Stimulated activated CD4-positive, alpha-beta T cell treated with anti-CD3 and anti-CD28 coated beads, Interleukin-4, amount 100 ng/mL, for 24 hours (primary cell): ENCODE measurements at regions not wholly inside any gene's neighbourhood (a gene's known extent, or its start where the extent isn't known, plus 50 kb on each side); places are given as distances from the start of the nearest gene placed in this dataset.

Experiments used
- DNase-seq: peaks from one replicate; pipeline ENCODE4 v3.0.0-alpha.2; 2020

DNA sequence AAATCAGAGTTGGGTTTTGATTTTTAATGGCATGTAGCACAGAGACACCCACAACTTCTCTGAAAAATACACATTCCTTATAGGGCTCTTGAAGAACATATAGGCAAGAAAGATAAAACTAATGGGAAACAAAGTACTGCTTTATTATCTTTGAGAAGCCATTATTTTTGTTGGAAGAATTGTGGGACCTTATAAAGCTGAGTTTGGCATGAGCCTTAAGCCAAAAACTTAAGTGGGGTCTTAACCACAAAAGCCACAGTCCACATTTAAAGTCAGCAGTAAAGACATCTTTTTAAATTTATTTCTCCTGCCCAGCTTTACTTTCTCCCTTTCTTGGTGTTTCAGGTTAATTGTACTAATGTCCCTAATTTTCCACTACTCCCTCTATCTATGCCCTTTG is 1297.3 kb downstream of the C4orf33 start:
- no peak for DNase-seq

DNA sequence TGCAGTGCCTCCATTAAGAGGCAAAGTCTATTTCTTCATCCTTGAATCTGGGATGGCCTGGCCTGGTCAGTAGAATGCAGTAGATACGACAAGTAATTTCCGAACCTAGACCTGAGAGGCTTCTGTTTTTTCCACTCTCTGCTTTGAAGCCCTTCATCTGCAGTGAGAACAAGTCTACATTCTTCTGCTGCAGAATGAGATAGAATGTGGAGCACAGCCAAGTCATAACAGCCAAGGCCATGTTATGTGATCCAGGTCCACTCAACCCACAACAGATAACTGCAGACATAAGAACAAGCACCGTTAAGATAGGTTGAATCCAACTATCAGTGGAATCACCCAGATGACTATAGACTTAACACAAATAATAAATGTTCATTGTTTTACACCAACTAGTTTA is 1297.7 kb downstream of the C4orf33 start:
- DNase-seq, result no peak

DNA sequence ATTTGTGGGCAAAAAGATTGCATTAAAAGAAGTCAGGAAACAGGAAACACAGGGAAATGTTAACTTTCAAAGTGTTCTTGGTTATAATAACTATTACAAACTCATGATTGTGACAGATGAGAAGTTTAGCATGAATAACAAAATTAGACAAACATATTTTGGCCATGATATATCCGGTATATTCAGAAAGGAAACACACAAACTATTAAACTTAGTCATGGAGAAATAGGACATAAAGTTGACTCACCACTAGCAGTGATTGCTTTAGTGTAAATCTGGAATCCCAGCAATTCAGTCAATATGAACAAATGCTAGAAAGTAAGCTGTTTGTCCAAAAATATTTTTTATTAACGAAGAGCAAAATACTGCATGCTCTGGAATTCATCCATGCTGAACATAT is 1299.9 kb downstream of the C4orf33 start:
- no peak for DNase-seq

DNA sequence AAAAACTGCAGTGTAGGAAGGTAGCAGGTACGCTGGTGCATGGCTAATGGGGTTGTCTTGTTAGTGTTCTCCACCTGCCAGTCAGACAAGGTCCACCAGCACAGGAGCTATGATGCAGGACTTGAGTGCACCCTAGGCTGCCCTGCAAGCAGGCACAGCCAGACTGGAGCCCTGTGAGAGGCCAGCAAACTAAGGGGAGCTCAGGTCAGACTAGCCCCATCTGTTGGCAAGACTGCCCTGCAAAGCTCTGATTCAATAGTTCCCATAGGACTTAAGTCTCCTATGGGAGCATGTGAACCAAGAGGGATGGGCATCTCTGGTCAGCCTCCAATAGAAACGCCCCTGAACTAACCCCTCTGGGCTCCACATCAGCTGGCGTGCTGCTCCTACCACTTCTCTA is 1307.3 kb downstream of the C4orf33 start:
- DNase-seq, result no peak

DNA sequence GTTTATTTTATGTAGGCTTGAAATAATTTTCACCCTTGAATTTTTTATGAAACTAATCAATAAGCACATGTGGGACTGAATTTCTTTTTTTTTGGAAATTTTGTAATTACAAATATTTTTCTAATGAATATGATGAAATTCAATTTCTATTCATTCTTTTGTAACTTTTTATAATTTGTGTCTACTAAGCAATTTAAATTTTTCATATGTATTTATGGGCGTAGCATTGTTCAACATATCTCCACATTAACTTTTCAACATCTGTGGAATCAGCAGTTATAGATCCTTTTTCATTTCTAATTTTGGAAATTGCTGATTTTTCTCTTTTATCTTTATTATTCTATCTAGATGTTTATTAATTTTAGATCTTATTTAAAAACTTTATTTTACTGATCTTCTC is 1320.3 kb downstream of the C4orf33 start:
- DNase-seq, result no peak

DNA sequence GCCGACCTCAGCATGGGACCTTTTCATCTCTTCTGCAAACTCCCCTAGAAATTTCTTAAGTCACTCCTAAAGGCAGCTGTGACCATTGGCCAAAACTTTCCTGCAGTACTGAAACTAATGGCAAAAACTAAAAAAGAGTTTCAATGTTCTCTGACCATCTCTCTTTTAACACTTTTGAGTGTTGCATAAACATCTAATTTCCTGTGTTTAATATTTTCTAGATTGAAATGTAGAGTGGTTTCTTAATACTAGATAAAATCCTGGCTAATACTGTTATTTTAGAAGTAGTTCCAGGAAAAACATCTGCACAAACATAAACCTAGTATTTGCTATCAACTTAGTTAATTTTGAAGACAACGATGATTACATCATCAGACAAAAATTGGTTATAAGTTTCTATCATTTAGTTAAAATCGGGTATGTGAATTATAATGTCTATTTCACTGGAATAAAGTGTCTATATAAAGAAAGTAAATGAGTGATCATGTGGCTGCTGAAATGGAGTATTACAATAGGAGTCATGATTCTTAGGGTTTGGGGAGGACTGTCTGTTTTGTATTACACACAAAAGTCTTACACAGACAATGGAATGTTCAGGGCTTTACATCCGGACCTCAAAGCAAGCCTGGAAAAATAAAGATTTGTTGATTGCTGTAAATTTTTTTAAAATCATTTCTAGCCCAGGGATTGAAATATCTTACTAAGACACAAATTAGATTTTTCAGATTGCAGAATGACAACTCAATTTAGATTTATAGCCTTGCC is 1323.4 kb downstream of the C4orf33 start:
- no peak for DNase-seq

DNA sequence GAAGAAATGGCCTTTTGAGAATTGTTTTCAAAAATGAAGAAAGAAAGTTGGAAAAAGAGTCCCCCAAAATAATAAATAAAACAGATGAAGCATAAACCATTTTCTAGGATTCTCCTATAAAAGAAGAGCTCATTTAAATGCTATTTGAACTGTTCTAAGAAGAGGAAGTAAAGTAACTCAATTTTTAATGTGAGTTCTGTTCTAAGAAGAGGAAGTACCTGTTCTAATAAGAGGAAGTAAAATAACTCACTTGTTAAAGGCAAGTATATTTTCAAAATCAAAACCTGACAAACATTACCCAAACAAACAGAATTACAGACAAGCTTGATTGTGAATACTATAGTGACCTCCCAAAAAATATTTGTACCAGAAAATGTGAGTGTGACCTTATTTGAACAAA is 1326.3 kb downstream of the C4orf33 start:
- no peak for DNase-seq

DNA sequence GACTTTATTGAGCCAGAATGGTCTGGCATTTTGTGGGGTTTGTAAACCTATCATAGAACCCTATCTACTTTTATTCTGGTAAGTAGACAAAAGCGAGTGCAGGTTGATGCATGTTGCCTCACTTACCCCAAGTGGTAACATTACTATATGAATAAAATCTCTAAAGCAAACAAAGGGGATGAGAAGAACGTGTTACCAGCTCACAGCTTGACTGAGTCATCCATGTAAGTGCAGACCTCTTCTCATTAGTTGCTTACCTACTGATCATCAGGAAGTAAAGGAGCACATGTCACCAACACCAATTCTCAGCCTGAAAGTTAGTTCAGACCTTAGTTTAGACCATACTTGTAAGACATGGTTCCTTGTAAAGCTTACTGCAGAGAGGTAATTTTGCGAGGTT is 1328.3 kb downstream of the C4orf33 start:
- DNase-seq, result no peak

DNA sequence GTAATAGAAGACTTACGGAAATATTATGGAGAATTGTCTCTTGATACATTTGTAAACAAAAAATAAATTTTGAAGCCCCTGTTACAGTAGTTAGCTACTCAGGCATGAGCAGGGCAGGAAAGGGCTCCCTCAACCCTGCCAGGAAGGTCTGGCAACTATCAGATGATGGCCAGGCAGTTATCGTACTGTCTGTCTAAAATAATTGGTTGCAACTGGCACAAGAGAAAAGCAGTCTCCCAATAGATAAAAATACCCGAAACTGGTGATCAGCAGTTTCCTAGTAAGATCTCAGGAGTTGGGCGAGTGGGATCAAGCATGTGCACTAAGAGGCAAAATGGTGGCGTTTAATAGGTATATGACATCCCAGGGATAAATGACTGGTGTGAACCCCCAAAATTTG is 1336.3 kb downstream of the C4orf33 start:
- DNase-seq, result no peak

DNA sequence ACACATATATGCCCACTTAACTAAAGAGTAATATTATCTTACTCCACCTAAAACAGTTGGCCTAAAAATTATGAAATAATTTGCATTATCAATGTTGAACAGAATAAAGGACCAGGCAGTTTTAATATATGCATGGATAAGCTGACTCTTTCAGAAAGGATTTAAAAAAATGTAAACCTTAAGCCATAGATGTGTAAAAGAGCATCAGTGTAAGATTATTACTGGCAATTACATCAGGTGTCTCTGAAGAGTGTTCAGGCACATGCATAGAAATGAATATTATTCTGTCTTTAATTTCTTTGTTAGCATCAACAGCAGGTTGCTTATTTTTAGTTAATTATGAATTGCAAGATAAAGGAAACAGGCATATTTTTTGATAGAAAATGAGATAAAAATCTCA is 1353.8 kb downstream of the C4orf33 start:
- no peak for DNase-seq

DNA sequence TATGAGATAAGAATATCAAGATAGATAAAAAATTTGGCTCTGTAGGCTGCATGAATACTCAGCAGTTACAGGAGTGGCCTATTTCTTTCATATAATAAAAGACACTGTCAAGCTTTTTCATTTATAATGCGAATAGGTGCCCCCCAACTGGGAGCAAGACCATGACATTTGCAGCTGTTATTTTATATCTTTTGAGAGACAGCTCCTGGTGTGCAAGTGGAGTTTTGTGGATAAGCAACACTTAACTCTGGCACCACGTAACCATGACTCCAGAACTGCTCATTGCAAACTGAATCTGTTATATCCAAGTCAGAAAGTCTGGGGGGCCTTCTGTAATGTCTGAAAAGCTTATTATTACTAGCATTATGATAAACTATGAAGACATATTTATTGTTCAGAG is 1372.4 kb downstream of the C4orf33 start:
- DNase-seq, result no peak

DNA sequence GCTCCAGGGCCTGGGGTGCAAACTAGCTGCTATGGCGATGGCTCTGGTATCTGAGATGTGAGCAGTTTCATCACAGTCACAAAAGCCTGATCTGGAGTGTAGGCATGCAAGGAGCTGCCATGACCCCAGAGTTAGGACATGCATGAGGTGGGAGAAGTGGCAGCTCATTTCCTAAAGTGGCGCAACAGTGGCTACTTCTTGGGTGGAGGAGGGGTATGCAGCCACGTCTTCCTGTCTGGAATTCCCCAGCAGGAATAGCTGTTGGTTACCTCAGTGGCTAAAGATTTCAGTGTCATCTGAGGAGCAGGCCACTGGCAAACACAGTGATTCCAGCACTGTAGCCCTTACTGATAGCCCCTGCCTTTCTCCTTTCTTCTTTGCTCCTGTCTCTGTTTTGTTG is 1382.5 kb downstream of the C4orf33 start:
- no peak for DNase-seq

DNA sequence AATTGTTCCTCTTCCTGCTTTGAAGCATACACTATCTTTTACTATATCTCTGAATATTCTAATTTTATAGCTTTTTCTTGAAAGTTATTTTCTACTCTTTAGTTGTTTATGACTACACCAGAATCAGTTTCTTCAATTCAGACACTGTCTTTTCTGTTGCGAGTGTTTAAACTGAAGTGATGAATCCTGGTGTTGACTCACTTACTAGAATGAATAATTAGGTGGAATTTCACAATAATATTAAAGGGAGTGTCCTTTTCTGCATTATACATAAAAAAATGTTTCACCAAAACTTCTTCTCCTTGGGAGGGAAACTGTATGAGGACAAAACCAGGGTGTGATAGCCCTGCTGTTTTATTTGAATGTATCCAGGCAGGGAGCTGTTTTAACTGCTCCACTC is 1383.1 kb downstream of the C4orf33 start:
- DNase-seq, result no peak

DNA sequence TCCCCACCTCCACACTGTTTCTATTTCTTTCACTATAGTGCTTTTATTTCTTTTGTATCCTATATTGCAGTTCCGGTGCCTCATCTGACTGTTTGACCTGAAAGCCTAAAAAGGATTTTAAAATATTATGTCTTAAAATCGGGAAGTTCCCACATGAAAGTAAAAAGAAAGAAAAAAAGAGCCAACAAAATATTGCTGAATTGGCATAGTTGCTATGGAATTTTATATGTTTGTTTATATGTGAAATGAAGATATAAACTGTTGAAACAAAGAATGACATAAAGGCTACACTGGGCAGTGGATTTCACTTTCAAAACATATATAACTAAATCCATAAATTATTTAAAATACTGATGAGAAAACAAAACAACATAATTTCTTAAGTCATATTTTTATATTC is 1383.7 kb downstream of the C4orf33 start:
- DNase-seq, result no peak

DNA sequence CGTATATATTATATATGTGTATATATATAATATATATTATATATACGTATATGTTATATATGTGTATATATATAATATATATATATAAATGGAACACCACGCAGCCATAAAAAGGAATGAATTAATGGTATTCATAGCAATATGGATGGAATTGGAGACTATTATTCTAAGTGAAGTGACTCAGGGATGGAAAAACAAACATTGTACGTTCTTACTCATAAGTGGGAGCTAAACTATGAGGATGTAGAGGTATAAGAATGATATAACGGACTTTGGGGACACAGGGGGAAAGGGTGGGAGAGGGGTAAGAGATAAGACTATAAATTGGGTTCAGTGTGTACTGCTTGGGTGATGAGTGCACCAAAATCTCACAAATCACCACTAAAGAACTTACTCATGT is 1388.9 kb downstream of the C4orf33 start:
- no peak for DNase-seq

DNA sequence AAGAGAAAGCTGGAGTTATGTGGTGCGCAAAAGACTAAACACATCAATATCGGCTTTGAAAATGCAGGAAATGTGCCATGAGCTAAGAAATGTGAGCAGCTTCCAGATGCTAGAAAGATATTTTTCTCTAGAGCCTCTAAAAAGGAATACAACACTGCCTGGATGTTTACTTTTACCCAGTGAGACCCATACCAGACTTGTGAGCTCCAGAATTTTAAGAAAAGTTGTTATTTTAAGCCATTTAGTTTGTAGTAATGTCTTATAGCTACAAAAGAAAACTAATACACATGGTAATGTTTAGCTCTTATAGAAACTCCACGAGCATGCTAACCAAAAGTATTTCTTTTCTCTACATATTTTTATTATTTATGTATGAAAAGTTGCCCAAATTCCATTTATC is 1389.4 kb downstream of the C4orf33 start:
- DNase-seq, result no peak

DNA sequence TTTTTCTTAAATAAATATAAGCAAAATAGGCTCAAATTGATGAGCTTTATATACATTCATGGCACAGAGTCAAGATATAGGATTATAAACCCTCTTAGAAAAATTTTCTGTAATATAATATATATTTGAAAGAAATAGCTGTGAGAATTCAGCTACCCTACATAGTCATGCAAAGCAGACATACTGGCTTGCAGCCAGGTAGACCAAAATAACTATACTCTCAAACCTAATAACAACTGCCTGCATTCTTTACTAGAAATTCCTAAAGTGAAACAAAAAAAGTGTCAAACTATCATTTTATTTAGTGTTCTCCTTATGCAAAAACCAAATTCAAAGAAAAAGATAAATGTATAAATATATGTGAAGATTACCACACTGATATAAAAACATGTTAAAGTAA is 1390.2 kb downstream of the C4orf33 start:
- DNase-seq, result no peak

DNA sequence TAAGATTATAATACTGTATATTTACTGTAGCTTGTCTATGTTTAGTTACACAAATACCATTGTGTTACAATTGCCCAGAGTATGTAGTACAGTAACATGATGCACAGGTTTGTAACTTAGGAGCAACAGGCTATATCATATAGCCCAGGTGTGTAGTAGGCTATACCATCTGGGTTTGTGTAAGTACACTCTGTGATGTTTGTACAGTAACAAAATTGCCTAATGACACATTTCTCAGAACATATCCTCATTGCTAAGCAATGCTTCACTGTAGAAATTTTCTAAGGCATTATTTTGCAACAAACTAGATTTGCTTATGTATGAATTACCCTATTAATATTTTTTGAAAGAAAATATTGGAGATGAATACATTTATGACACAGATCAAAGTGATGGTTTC is 1390.9 kb downstream of the C4orf33 start:
- no peak for DNase-seq

DNA sequence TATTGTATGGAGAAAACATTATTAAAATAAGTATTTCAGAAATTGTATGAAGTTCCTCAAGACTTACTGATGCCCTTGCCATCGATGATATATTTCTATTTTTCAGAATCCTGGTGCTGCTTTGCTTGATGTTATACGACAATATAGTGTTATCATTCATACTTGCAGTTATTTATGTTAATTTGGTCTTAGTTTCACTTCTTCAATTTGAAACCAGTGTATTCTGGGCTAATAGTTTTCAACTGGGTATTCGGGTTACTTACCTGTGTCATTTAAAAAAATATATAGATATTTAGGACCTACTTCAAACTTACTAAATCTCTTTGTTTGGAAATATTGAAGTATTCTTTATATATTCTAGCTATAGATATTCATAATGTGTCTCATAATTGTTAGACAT is 1414.7 kb downstream of the C4orf33 start:
- no peak for DNase-seq

DNA sequence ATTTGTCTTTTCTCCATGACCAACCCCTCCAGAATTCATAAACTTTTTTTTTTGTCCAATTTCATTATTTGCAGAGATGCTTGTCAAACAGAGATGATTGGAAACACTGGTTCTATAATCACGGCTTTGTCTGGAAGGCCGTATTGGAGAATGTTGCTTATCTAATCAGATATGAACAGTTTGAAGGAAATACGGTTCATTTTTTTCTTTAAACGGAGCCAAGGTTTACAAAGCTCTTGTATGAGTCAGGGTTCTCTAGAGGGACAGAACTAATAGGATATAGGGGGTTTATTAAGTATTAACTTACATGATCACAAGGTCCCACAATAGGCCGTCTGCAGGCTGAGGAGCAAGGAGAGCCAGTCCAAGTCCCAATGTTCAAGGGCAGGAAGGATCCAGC is 1415.8 kb downstream of the C4orf33 start:
- no peak for DNase-seq

DNA sequence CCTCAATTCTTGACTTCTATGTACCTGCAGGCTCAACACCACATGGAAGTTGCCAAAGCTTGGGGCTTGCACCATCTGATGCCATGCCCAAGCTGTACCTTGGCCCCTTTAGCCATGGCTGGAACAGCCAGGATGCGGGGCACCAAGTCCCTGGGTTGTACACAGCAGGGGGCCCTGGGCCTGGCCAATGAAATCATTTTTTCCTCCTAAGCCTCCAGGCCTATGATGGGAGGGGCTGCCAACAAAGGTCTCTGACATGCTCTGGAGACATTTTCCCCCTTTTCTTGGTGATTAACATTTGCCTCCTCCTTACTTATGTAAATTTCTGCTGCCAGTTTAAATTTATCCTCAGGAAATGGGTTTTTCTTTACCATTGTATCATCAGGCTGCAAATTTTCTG is 1428.1 kb downstream of the C4orf33 start:
- no peak for DNase-seq

DNA sequence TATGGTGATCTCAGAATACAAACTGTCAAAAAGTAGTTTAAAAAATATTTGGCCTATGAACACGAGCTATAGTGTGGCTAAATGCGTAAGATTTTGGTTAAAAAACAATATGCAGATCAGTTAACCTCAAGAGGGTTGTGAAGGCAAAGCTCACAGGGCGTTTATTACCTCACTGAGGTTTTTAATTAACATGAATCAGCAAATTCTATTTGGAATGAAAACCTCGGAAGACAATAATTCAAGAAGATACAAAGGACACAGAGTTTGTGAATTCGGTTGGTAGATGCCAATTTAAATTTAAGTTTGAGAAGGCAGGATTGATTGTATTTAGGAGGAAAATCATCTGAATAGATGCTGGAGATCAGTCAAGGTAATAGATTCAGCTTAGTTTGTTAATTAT is 1434.6 kb downstream of the C4orf33 start:
- DNase-seq, result no peak

DNA sequence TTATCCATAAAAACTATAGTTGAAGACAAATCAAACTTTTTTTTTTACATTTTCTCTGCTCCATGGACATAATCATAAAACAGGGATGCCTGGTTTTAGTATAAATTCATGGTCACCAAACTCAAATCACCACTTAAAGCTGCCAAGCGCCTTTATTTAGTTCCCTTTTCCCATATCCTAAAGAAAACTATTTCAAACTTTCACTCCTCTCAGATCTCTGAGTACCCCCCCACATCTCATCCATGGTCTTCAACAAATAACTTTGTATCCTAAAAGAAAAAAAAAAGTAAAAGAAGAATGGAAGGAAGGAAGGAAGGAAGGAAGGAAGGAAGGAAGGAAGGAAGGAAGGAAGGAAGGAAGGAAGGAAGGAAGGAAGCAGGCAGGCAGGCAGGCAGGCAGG is 1438.7 kb downstream of the C4orf33 start:
- no peak for DNase-seq

DNA sequence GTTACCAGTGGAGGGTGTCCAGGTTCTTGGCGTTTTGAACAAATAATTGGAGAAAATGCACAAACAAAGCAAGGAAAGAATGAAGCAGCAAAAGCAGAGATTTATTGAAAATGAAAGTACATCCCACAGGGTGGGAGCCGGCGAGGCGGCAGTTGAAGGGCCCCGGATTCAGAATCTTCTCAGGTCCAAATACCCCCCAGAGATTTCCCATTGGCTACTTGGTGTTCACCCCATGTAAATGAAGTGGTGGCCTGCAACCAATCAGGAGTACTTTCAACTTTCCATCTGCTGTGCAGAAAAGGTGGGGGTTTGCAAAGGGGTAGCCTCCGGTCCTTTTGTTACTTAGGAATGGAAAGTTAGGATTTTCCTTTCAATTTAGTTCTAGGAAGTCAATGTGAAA is 1447.0 kb downstream of the C4orf33 start:
- DNase-seq, result no peak

DNA sequence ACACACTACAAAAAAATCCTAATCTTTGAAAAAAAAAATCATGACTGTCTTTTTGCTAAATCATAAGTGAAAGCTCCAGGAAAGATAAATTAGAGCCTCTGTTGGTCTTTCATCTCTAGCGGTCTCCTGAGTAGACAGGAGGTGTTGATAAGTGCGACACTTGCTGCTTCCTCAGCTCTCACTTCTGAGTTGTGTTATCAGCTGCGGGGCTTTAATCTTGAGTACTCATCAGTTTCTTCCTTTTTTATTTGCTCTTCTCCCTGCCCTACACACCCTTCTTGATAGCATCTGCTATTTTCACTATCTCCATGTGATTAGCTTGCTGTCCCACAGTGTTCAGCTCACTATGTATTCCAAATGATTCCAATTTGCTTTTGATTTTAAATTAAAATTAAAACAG is 1449.2 kb downstream of the C4orf33 start:
- no peak for DNase-seq

DNA sequence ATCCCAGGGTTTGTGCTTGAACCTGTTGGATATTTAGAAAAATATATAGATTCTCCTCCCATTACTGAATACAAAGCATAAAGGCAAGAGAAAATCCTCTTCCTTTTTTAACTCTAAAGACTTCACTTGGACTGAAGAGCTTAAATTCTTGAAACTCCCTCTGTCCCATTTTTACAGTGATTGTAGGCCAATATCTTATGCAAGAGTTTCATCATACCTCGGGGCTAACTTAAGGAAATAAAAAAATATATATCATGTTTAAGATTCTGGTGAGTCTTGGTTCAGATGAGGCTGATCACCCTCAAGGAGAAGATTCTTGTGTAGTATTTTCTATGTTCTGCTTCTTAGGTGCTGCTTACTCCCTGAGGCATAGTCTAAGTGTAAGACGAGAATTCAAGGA is 1449.6 kb downstream of the C4orf33 start:
- DNase-seq, result no peak
